SU-DHL-6 (cell line): ENCODE measurements at regions not wholly inside any gene's neighbourhood (a gene's known extent, or its start where the extent isn't known, plus 50 kb on each side); places are given as distances from the start of the nearest gene placed in this dataset.

Experiments
- H2AFZ ChIP-seq: fragments of 200-600 bp; sonication (generic); 2 replicates; pipeline ENCODE4 v1.6.1; 2014; ENCODE audit warnings: low read depth, mild to moderate bottlenecking, moderate library complexity, mixed read lengths, antibody characterized with exemption, low read length; ENCODE audit not compliant: severe bottlenecking
- H3F3A ChIP-seq: fragments of 200-600 bp; shearing (Covaris generic); 2 replicates; pipeline ENCODE4 v1.6.0; 2016; ENCODE audit warnings: antibody characterized with exemption, mild to moderate bottlenecking; ENCODE audit not compliant: insufficient read depth
- H3K27ac ChIP-seq: fragments of 200-600 bp; sonication (generic); 2 replicates; pipeline ENCODE4 v1.5.1; 2016; ENCODE audit warnings: low read depth, mild to moderate bottlenecking, low read length, moderate library complexity, mixed read lengths
- H3K27me3 ChIP-seq: fragments of 200-600 bp; sonication (generic), shearing (Covaris generic); 2 replicates; pipeline ENCODE4 v1.6.0; 2014; ENCODE audit warnings: mild to moderate bottlenecking, low read length
- H3K36me3 ChIP-seq: fragments of 200-600 bp; sonication (generic); 2 replicates; pipeline ENCODE4 v1.6.1; 2014; ENCODE audit warnings: mild to moderate bottlenecking, low read length, mixed read lengths
- H3K4me2 ChIP-seq: fragments of 300-600, 200-600 bp; shearing (Covaris generic), sonication (generic); 2 replicates; pipeline ENCODE4 v1.6.0; 2014; ENCODE audit warnings: low read length, low read depth, mild to moderate bottlenecking; ENCODE audit not compliant: poor library complexity, severe bottlenecking
- H3K4me3 ChIP-seq: fragments of 200-600 bp; sonication (generic); 2 replicates; pipeline ENCODE4 v1.5.1; 2014; ENCODE audit warnings: antibody characterized with exemption, low read length, mild to moderate bottlenecking, mixed read lengths; ENCODE audit not compliant: insufficient read depth, poor library complexity, severe bottlenecking
- H3K79me2 ChIP-seq: fragments of 200-600 bp; sonication (generic); 2 replicates; pipeline ENCODE4 v1.6.1; 2014; ENCODE audit warnings: mild to moderate bottlenecking, low read length, moderate library complexity; ENCODE audit not compliant: insufficient read depth
- H3K9ac ChIP-seq: fragments of 200-600 bp; sonication (generic); 2 replicates; pipeline ENCODE4 v1.7.0; 2014; ENCODE audit warnings: mild to moderate bottlenecking, low read length
- H3K9me2 ChIP-seq: fragments of 200-600 bp; sonication (generic); replicated peaks from 2 replicates; pipeline ENCODE4 v1.6.1; 2014; ENCODE audit warnings: low read length; ENCODE audit not compliant: insufficient read depth
- H3K9me3 ChIP-seq: fragments of 200-600 bp; sonication (generic); 2 replicates; pipeline ENCODE4 v1.6.1; 2014; ENCODE audit warnings: low read length, mixed read lengths; ENCODE audit not compliant: insufficient read depth
- H4K20me1 ChIP-seq: fragments of 200-600 bp; sonication (generic); 2 replicates; pipeline ENCODE4 v1.6.1; 2014; ENCODE audit warnings: low read depth, mild to moderate bottlenecking, antibody characterized with exemption, low read length, moderate library complexity, mixed read lengths
- CTCF ChIP-seq: fragments of 200-600 bp; sonication (generic); IDR thresholded peaks from one replicate; pipeline ENCODE4 v1.5.1; 2017; ENCODE audit warnings: antibody characterized with exemption, mild to moderate bottlenecking, low read length, moderate library complexity; ENCODE audit not compliant: insufficient read depth, poor library complexity, severe bottlenecking
- EZH2phosphoT487 ChIP-seq: fragments of 200-600 bp; sonication (generic), shearing (Covaris generic); conservative IDR thresholded peaks from 2 replicates; pipeline ENCODE4 v1.6.1; 2018; ENCODE audit warnings: mild to moderate bottlenecking, antibody characterized with exemption, low read length, moderate library complexity, mixed read lengths

- Histone ChIP-seq H2AFZ (no peak overlapping the region), H3K27ac (no peak overlapping the region), H3K4me3 (no peak overlapping the region), H3K9me2 (no peaks in the 10 kb centered on the region), H3K9me3 (no peaks in the 10 kb centered on the region), H3K9ac (no peak overlapping the region), H3K36me3 (no peaks in the 10 kb centered on the region), H3F3A (no peaks in the 10 kb centered on the region), H4K20me1 (no peaks in the 10 kb centered on the region), H3K79me2 (no peaks in the 10 kb centered on the region), H3K4me2 (no peak overlapping the region), H3K27me3 (no peaks in the 10 kb centered on the region; the same call in 1 of the 2 replicates)
- TF ChIP-seq EZH2phosphoT487 = no peak
- no peak for TF ChIP-seq CTCF
These were observed 173.2 kb upstream of the PRPS1L1 start for GRCh38 chr7:18200855-18201254.

- Histone ChIP-seq H3K27ac (no peak overlapping the region), H3K9ac (no peak overlapping the region), H4K20me1 (no peaks in the 10 kb centered on the region), H3F3A (no peaks in the 10 kb centered on the region), H3K9me3 (no peaks in the 10 kb centered on the region), H3K36me3 (no peaks in the 10 kb centered on the region), H3K79me2 (no peaks in the 10 kb centered on the region), H3K4me3 (no peak overlapping the region), H2AFZ (no peak overlapping the region), H3K9me2 (no peaks in the 10 kb centered on the region), H3K27me3 (no peaks in the 10 kb centered on the region; the same call in 1 of the 2 replicates), H3K4me2 (no peak overlapping the region)
- TF ChIP-seq EZH2phosphoT487 (no peak), CTCF (no peak)
These were observed 173.7 kb upstream of the PRPS1L1 start for GRCh38 chr7:18201350-18201749.

GRCh38 chr7:18202315-18203045 is 174.8 kb upstream of the PRPS1L1 start:
- Histone ChIP-seq H4K20me1 (no peaks in the 10 kb centered on the region), H3F3A (no peaks in the 10 kb centered on the region), H3K9me3 (no peaks in the 10 kb centered on the region), H3K27ac (no peak overlapping the region), H3K9me2 (no peaks in the 10 kb centered on the region), H2AFZ (no peak overlapping the region), H3K79me2 (no peaks in the 10 kb centered on the region), H3K4me2 (no peak overlapping the region), H3K27me3 (no peaks in the 10 kb centered on the region; the same call in 1 of the 2 replicates), H3K36me3 (no peaks in the 10 kb centered on the region), H3K4me3 (no peak overlapping the region), H3K9ac (no peak overlapping the region)
- no peak for TF ChIP-seq CTCF
- TF ChIP-seq EZH2phosphoT487 = no peak
